Tibial nerve (tissue), 4 donors: ENCODE measurements at regions not wholly inside any gene's neighbourhood (a gene's known extent, or its start where the extent isn't known, plus 50 kb on each side); places are given as distances from the start of the nearest gene placed in this dataset.

Source experiments
- CTCF ChIP-seq, 5 experiments: fragments of 200-600 bp in 3 of 5; fragments of 450-650 bp in 2 of 5; sonication (generic) in 3 of 5; IDR thresholded peaks; one replicate each; pipeline ENCODE4 v1.5.1; 2016 to 2019; ENCODE audit warnings: antibody characterized with exemption in 5 of 5, mild to moderate bottlenecking in 3 of 5, moderate library complexity in 2 of 5
- EP300 ChIP-seq, 2 donors: sonication (generic); formaldehyde crosslinking; IDR thresholded peaks; one replicate each; pipeline ENCODE4 v1.6.1; 2017; ENCODE audit warnings: antibody characterized with exemption in 2 of 2, mild to moderate bottlenecking in 1 of 2
- POLR2A ChIP-seq, 2 donors: fragments of 450-650 bp; IDR thresholded peaks; one replicate each; pipeline ENCODE4 v1.6.1; 2017; ENCODE audit warnings: antibody characterized with exemption in 2 of 2, mild to moderate bottlenecking in 2 of 2, moderate library complexity in 2 of 2

DNA sequence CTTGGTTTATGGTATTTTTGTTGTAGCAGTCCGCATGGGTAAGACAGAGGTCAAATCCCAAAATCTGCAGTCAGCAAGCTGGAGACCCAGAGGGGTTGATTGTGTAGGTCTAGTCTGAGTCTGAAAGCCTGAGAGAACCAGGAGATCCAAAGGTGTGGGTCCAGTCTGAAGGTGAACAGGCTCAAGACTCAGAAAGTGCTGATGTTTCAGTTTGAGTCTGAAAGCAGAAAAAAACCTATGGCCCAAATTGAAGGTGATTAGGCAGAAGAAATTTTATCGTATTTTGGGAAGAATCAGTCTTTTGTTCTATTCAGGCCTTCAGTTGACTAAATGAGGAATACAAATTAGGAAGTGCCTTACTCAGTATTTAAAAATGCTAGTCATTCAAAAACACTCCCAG, 807.8 kb upstream of the FOXG1 start:
- TF ChIP-seq CTCF (IDR thresholded peaks at IDR 0.05) = no peak
- no peak for TF ChIP-seq POLR2A (IDR thresholded peaks at IDR 0.05)
- no peak for TF ChIP-seq EP300 (IDR thresholded peaks at IDR 0.05)
